Colonic mucosa (tissue), 4 donors: ENCODE measurements at regions not wholly inside any gene's neighbourhood (a gene's known extent, or its start where the extent isn't known, plus 50 kb on each side); places are given as distances from the start of the nearest gene placed in this dataset.

ENCODE experiments used
- DNase-seq: peaks from one replicate; pipeline ENCODE4 v3.0.0-alpha.2; 2020
- H3K27ac ChIP-seq: fragments of 200-600 bp; one replicate; pipeline ENCODE4 v1.8.0; 2021
- H3K27me3 ChIP-seq: fragments of 200-600 bp; one replicate; pipeline ENCODE4 v1.8.0; 2021
- H3K36me3 ChIP-seq: fragments of 200-600 bp; one replicate; pipeline ENCODE4 v1.8.0; 2021
- H3K4me1 ChIP-seq: fragments of 200-600 bp; one replicate; pipeline ENCODE4 v1.8.0; 2021; ENCODE audit warnings: mild to moderate bottlenecking
- H3K4me3 ChIP-seq: fragments of 200-600 bp; one replicate; pipeline ENCODE4 v1.8.0; 2021
- H3K9ac ChIP-seq, 2 donors: one replicate each; pipeline ENCODE4 v1.7.0; 2013; ENCODE audit warnings: control low read depth in 2 of 2, low read depth in 2 of 2, low read length in 2 of 2
- H3K9me3 ChIP-seq: fragments of 200-600 bp; one replicate; pipeline ENCODE4 v1.8.0; 2021
- intact Hi-C: fragments of 100-400 bp; cut with DNase I; formaldehyde crosslinking; loops from one replicate; pipeline ENCODE4 v1.14.1; 2022
- TF ChIP-seq, protein P1 (sequence below): fragments of 200-600 bp; IDR thresholded peaks from one replicate; pipeline ENCODE4 v1.8.0; 2022; ENCODE audit warnings: antibody characterized with exemption, mild to moderate bottlenecking
- donor health status: healthy.
- donor health status: DM: no; HTN: no; CAD: no.
- donor health status: DM: no; HTN: no; CAD: no.

DNA sequence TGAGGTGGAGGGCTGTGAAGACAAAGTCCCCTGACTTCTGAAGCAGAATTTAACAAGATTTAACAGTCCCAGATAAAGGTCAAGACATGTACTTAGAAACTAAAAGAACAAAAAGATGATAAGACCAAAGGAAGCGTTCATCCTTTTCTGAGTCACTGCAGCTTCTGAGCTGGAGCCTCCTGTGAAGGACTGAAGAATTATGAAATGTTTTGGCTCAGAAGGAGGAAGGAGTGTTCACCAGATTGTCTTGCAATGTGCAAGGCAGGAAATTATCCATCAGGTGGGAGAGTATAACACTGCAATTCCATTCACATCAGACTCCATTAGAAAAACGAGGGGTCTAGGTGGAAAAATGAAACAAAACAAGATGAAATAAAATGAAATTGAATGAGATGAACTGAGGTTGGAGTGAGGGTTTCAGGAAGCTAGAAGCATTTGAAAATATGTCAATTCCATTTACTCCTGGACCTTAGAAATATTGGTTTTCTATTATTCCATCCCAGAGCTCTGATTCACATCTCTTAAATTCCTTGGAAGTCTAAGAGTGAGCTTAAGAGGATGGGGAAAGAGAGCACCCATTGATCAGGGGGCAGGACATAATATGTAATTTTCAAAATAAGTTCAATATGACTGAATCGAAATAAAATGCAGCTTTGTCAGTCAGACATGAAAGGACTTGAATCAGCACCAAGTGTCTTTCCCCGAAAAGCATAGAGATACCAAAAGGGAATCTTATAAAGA, 186.1 kb upstream of the LNX1 start:
- intact Hi-C loops = no loop called here
- Histone ChIP-seq H3K27me3 (no peaks in the 10 kb centered on the region), H3K4me1 (no peaks in the 10 kb centered on the region), H3K4me3 (no peak overlapping the region), H3K27ac (no peak overlapping the region), H3K9ac (no peak overlapping the region), H3K9me3 (no peaks in the 10 kb centered on the region), H3K36me3 (no peaks in the 10 kb centered on the region)
- TF ChIP-seq, protein P1, sequence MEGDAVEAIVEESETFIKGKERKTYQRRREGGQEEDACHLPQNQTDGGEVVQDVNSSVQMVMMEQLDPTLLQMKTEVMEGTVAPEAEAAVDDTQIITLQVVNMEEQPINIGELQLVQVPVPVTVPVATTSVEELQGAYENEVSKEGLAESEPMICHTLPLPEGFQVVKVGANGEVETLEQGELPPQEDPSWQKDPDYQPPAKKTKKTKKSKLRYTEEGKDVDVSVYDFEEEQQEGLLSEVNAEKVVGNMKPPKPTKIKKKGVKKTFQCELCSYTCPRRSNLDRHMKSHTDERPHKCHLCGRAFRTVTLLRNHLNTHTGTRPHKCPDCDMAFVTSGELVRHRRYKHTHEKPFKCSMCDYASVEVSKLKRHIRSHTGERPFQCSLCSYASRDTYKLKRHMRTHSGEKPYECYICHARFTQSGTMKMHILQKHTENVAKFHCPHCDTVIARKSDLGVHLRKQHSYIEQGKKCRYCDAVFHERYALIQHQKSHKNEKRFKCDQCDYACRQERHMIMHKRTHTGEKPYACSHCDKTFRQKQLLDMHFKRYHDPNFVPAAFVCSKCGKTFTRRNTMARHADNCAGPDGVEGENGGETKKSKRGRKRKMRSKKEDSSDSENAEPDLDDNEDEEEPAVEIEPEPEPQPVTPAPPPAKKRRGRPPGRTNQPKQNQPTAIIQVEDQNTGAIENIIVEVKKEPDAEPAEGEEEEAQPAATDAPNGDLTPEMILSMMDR = no peak
- no peak for DNase-seq

DNA sequence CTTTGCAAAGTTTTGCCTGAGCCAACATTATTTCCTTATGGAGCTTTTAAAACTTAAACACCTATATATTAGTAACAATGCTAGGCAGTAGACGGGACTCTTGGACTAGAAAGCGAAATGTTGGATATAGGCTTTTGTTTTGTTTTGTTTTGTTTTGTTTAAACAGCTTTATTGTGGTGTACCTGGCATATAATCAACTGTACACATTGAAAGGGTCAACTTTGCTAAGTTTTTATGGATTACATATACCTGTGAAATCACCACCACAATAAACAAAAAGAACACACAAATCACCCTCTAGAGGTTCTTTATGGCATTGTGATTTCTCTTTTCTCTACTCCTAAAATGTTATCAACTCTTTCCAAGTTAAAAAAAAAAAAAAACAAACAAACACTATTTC, 184.9 kb upstream of the LNX1 start:
- no peak overlapping the region for H3K9ac ChIP-seq
- H3K27ac ChIP-seq = no peak overlapping the region
- no peaks in the 10 kb centered on the region for H3K36me3 ChIP-seq
- no peak overlapping the region for H3K4me3 ChIP-seq
- no peaks in the 10 kb centered on the region for H3K9me3 ChIP-seq
- no peak for DNase-seq
- TF ChIP-seq, protein P1 = no peak
- H3K27me3 ChIP-seq = no peaks in the 10 kb centered on the region
- intact Hi-C loops = no loop called here
- no peaks in the 10 kb centered on the region for H3K4me1 ChIP-seq

DNA sequence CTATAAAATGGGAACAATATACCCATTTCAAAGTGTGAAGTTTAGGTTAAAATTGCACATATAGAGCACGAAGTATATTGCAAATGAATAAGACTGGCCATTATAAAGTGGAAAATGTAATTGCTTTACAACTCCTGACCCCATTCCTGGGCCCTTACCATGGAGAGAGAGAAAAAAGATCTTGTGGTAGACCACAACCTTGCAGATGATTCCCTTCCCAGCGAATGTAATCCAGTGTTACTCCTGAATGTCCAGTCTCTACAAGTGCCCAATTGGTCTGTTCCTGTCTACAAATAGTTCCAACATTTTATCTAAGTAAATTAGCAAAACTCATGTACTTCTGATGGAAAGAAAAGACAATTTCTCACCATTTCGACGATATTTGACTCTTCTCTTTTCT, 184.1 kb upstream of the LNX1 start:
- intact Hi-C loops = no loop called here
- H3K4me1 ChIP-seq = no peaks in the 10 kb centered on the region
- H3K27me3 ChIP-seq = no peaks in the 10 kb centered on the region
- TF ChIP-seq, protein P1 = no peak
- H3K4me3 ChIP-seq = no peak overlapping the region
- no peak overlapping the region for H3K9ac ChIP-seq
- no peaks in the 10 kb centered on the region for H3K9me3 ChIP-seq
- DNase-seq = no peak
- no peaks in the 10 kb centered on the region for H3K36me3 ChIP-seq
- no peak overlapping the region for H3K27ac ChIP-seq

DNA sequence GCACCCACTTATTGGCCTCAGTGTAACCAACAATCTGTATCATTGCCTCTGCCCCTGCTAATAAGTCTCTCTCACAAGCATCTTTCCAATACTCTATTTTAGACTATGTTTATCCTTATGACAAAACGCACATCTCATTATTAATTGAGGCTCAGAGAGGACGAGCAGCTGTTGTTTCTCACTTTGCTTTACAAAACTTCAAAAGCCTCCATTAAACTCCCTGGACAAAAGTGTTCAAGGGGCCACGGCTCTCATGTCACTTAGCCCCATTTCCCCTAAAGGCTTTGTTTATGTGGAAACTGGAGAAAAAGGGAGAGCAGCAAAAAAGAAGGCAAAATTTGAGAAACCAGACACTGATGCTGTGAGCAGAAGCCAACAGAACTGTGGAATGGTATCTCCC, 180.0 kb upstream of the LNX1 start:
- intact Hi-C loops = no loop called here
- DNase-seq = no peak
- H3K4me3 ChIP-seq = no peak overlapping the region
- no peak overlapping the region for H3K27ac ChIP-seq
- no peaks in the 10 kb centered on the region for H3K4me1 ChIP-seq
- H3K36me3 ChIP-seq = no peaks in the 10 kb centered on the region
- H3K9me3 ChIP-seq = no peaks in the 10 kb centered on the region
- TF ChIP-seq, protein P1 = no peak
- no peaks in the 10 kb centered on the region for H3K27me3 ChIP-seq
- no peak overlapping the region for H3K9ac ChIP-seq

DNA sequence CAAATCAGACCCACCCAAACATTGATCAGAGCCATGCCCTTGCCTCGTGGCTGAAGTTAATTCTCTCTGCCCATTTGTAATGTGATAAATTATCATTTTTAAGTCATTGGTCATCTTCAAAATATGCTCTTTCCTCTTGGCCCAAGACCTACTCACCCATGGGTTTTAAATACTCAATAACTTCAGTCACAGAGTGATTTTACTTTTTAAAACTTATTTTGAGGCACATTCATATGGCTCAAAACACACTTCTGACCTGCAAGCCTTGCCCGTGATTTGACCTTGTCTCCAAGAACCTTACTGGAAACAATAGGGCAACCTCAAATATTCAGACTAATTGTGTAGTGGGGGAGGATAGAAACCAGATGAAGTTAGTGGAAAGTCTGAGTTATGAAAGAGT, 176.2 kb upstream of the LNX1 start:
- Histone ChIP-seq H3K36me3 (no peaks in the 10 kb centered on the region), H3K9ac (no peak overlapping the region), H3K4me1 (no peaks in the 10 kb centered on the region), H3K27ac (no peak overlapping the region), H3K9me3 (no peaks in the 10 kb centered on the region), H3K27me3 (no peaks in the 10 kb centered on the region), H3K4me3 (no peak overlapping the region)
- intact Hi-C loops = no loop called here
- no peak for DNase-seq
- TF ChIP-seq, protein P1 = no peak
